HEK293T (cell line): ENCODE measurements at regions not wholly inside any gene's neighbourhood (a gene's known extent, or its start where the extent isn't known, plus 50 kb on each side); places are given as distances from the start of the nearest gene placed in this dataset.

Experiments used
- CTCF ChIA-PET: fragments of 350-600 bp; formaldehyde crosslinking; extraction: SDS; loops from one replicate; lab custom pipeline; 2021; ENCODE audit warnings: antibody characterized with exemption, inconsistent platforms; lab: Yijun Ruan, JAX
- POLR2A ChIA-PET: fragments of 350-600 bp; formaldehyde crosslinking; extraction: SDS; loops from one replicate; lab custom pipeline; 2020; ENCODE audit warnings: antibody characterized with exemption, inconsistent platforms; lab: Yijun Ruan, JAX
- DNase-seq: peaks from one replicate; pipeline ENCODE4 v3.0.0; 2012; ENCODE audit warnings: mixed read lengths; ENCODE audit errors: extremely low spot score
- ARNT ChIP-seq: fragments of 450-650 bp; IDR thresholded peaks from 2 replicates; pipeline ENCODE4 v1.6.1; 2017; ENCODE audit warnings: mild to moderate bottlenecking
- BHLHE40 ChIP-seq: fragments of 450-650 bp; IDR thresholded peaks from 2 replicates; pipeline ENCODE4 v1.6.1; 2016; ENCODE audit warnings: mild to moderate bottlenecking, moderate library complexity, borderline replicate concordance
- CTBP1 ChIP-seq: fragments of 450-650 bp; IDR thresholded peaks from 2 replicates; pipeline ENCODE4 v1.6.1; 2016; ENCODE audit warnings: borderline replicate concordance
- ELF4 ChIP-seq: fragments of 450-650 bp; IDR thresholded peaks from 2 replicates; pipeline ENCODE4 v1.6.1; 2017; ENCODE audit warnings: antibody characterized with exemption
- FOXA1 ChIP-seq: fragments of 450-650 bp; IDR thresholded peaks from 2 replicates; pipeline ENCODE4 v1.6.1; 2016; ENCODE audit warnings: mild to moderate bottlenecking
- FOXK2 ChIP-seq: fragments of 450-650 bp; IDR thresholded peaks from 2 replicates; pipeline ENCODE4 v1.6.1; 2016; ENCODE audit warnings: mild to moderate bottlenecking
- FOXM1 ChIP-seq: fragments of 450-650 bp; IDR thresholded peaks from 2 replicates; pipeline ENCODE4 v1.6.1; 2017; ENCODE audit warnings: mild to moderate bottlenecking, borderline replicate concordance
- HDGF ChIP-seq: fragments of 450-650 bp; IDR thresholded peaks from 2 replicates; pipeline ENCODE4 v1.6.1; 2017; ENCODE audit warnings: antibody characterized with exemption, borderline replicate concordance
- L3MBTL2 ChIP-seq: fragments of 450-650 bp; conservative IDR thresholded peaks from 2 replicates; pipeline ENCODE4 v1.6.1; 2016; ENCODE audit warnings: mild to moderate bottlenecking
- LEF1 ChIP-seq: fragments of 450-650 bp; IDR thresholded peaks from 2 replicates; pipeline ENCODE4 v1.6.1; 2017; ENCODE audit warnings: mild to moderate bottlenecking, borderline replicate concordance
- NFRKB ChIP-seq: fragments of 450-650 bp; IDR thresholded peaks from 2 replicates; pipeline ENCODE4 v1.6.1; 2016; ENCODE audit warnings: mild to moderate bottlenecking, moderate library complexity
- SP1 ChIP-seq: fragments of 450-650 bp; IDR thresholded peaks from 2 replicates; pipeline ENCODE4 v1.6.1; 2017
- SUZ12 ChIP-seq: fragments of 450-650 bp; IDR thresholded peaks from 2 replicates; pipeline ENCODE4 v1.6.1; 2016; ENCODE audit warnings: mild to moderate bottlenecking
- TARDBP ChIP-seq: fragments of 450-650 bp; IDR thresholded peaks from 2 replicates; pipeline ENCODE4 v1.6.1; 2016
- ZNF384 ChIP-seq: fragments of 450-650 bp; IDR thresholded peaks from 2 replicates; pipeline ENCODE4 v1.6.1; 2016
- TF ChIP-seq, protein P1 (sequence below): fragments of 450-650 bp; IDR thresholded peaks from 2 replicates; pipeline ENCODE4 v1.6.1; 2016

- TF ChIP-seq, protein P1, sequence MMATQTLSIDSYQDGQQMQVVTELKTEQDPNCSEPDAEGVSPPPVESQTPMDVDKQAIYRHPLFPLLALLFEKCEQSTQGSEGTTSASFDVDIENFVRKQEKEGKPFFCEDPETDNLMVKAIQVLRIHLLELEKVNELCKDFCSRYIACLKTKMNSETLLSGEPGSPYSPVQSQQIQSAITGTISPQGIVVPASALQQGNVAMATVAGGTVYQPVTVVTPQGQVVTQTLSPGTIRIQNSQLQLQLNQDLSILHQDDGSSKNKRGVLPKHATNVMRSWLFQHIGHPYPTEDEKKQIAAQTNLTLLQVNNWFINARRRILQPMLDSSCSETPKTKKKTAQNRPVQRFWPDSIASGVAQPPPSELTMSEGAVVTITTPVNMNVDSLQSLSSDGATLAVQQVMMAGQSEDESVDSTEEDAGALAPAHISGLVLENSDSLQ, result no peak
- TF ChIP-seq BHLHE40 (no peak), FOXA1 (no peak), FOXM1 (no peak), TARDBP (no peak), LEF1 (no peak), L3MBTL2 (no peak), ZNF384 (no peak), SUZ12 (no peak), ELF4 (no peak), NFRKB (no peak), CTBP1 (no peak), SP1 (no peak), FOXK2 (no peak), ARNT (no peak), HDGF (no peak)
- no peak for DNase-seq
- ChIA-PET POLR2A (no interaction called here), CTCF (no interaction called here)
Measured at GRCh38 chr12:5375547-5376295, 56.2 kb upstream of the NTF3 start.

GRCh38 chr12:5376591-5377207 is 55.2 kb upstream of the NTF3 start:
- ChIA-PET CTCF (no interaction called here), POLR2A (no interaction called here)
- TF ChIP-seq FOXA1 (no peak), ZNF384 (no peak), FOXK2 (no peak), NFRKB (no peak), TARDBP (no peak), HDGF (no peak), SP1 (no peak), ELF4 (no peak), CTBP1 (no peak), FOXM1 (no peak), SUZ12 (no peak), LEF1 (no peak), L3MBTL2 (no peak), ARNT (no peak)
- TF ChIP-seq, protein P1, result no peak
- no peak for DNase-seq

GRCh38 chr12:5377997-5378592 is 53.8 kb upstream of the NTF3 start:
- TF ChIP-seq L3MBTL2, result no peak
- TF ChIP-seq, protein P1, result no peak
- TF ChIP-seq CTBP1, result no peak
- TF ChIP-seq FOXA1, result no peak
- no peak for TF ChIP-seq FOXM1
- TF ChIP-seq TARDBP, result no peak
- TF ChIP-seq ZNF384, result no peak
- TF ChIP-seq ELF4, result no peak
- no peak for TF ChIP-seq ARNT
- TF ChIP-seq SUZ12, result no peak
- no peak for TF ChIP-seq LEF1
- POLR2A ChIA-PET, result no interaction called here

GRCh38 chr12:5379749-5380496 is 52.0 kb upstream of the NTF3 start:
- DNase-seq, result no peak
- TF ChIP-seq FOXK2 (no peak), CTBP1 (no peak), ARNT (no peak), BHLHE40 (no peak)
- TF ChIP-seq, protein P1, result no peak
- ChIA-PET POLR2A (no interaction called here), CTCF (no interaction called here)

More at GRCh38 chr12:5377997-5378592, 53.8 kb upstream of the NTF3 start:
- CTCF ChIA-PET, result no interaction called here
- no peak for DNase-seq
